ENCODE measurements at regions not wholly inside any gene's neighbourhood (a gene's known extent, or its start where the extent isn't known, plus 50 kb on each side); places are given as distances from the start of the nearest gene placed in this dataset.

- TF ChIP-seq CTCF (IDR thresholded peaks at IDR 0.05): no peak
These were observed 53.8 kb upstream of the PRDX6 start for GRCh38 chr1:173423291-173423690.

DNA sequence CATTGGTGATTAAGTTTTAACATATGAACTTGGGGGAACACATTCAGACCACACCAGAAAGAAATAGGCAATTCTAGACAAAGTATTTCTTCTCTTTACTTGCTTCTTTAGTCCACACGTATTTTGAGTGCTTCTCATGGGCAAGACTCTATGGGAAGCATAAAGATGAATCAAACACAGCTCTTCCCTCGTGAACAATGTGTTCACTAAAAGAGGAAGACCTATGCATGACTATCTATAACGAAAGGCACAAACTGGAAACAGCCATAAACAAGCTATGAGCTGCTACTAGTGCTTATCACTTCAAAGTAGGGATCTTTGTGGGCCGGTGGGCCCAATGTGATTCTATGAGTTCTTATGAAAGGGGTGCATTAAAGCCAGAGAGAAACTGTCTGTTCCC is 53.0 kb upstream of the PRDX6 start:
- no peak for TF ChIP-seq CTCF (IDR thresholded peaks at IDR 0.05)

More at GRCh38 chr1:173423291-173423690, 53.8 kb upstream of the PRDX6 start:
- Histone ChIP-seq H3K4me1 (no peaks in the 10 kb centered on the region), H3K36me3 (no peaks in the 10 kb centered on the region), H3K4me3 (no peak overlapping the region), H3K27ac (no peak overlapping the region), H3K9me3 (no peaks in the 10 kb centered on the region), H3K27me3 (no peaks in the 10 kb centered on the region)
- no peak for DNase-seq (ENCODE audit: low spot score in 2 of 2)
- intact Hi-C loops (cut with DNase I): loop anchor here (10.0 kb wide), 1 partner anchor 602 kb away; the partner anchor contains the start of gene RC3H1

DNA sequence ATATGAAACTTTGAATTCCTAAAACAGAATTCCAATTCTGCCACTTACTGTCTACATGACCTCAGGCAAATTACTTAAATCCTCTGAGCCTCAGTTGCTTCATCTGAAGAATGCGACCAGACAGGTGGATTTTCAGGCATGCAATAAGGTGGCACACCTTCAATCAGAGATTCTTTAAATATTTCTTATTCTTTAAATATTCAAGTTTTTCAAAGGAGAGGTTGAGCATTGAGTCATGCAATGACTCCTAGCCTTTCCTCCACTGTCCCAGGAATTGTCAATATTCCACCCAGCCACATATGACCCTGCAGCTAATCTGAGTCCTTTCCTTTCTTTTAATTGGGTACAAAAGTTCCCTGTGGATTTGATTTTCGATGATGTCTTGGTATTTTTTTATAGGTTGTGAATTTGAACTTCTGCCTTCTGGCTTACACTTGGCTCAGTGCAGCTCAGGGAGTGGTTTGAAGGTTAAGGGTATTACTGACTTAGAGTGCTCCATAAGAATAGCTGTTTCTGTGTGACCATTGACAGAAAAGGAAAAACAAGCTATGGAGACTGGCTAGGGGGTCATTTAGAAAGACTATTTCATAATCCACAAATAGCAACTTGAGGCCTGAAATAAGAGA is 52.2 kb upstream of the PRDX6 start:
- no peak for DNase-seq (ENCODE audit: low spot score in 2 of 2)
- H3K4me3 ChIP-seq: no peak overlapping the region
- intact Hi-C loops (cut with DNase I): loop anchor here (10.0 kb wide), 1 partner anchor 600 kb away; the partner anchor contains the start of gene RC3H1
- H3K9me3 ChIP-seq: no peaks in the 10 kb centered on the region
- H3K4me1 ChIP-seq: peaks cover 0 to 6% of the 10 kb centered on the region in 2 donors
- no peaks in the 10 kb centered on the region for H3K27me3 ChIP-seq
- TF ChIP-seq CTCF (IDR thresholded peaks at IDR 0.05): no peak
- H3K27ac ChIP-seq: no peak overlapping the region
- no peaks in the 10 kb centered on the region for H3K36me3 ChIP-seq

More for the DNA sequence above, 53.0 kb upstream of the PRDX6 start:
- Histone ChIP-seq H3K9me3 (no peaks in the 10 kb centered on the region), H3K27ac (no peak overlapping the region), H3K4me1 (peaks cover 0 to under 1% of the 10 kb centered on the region in 2 donors), H3K36me3 (no peaks in the 10 kb centered on the region), H3K27me3 (no peaks in the 10 kb centered on the region), H3K4me3 (no peak overlapping the region)
- intact Hi-C loops (cut with DNase I): loop anchor here (10.0 kb wide), 1 partner anchor 601 kb away; the partner anchor contains the start of gene RC3H1
- no peak for DNase-seq (ENCODE audit: low spot score in 2 of 2)

- DNase-seq (ENCODE audit: low spot score in 2 of 2): no peak
- Histone ChIP-seq H3K27ac (no peak overlapping the region), H3K27me3 (no peaks in the 10 kb centered on the region), H3K4me3 (no peak overlapping the region), H3K4me1 (peaks cover 0 to 14% of the 10 kb centered on the region in 2 donors), H3K36me3 (no peaks in the 10 kb centered on the region), H3K9me3 (no peaks in the 10 kb centered on the region)
- no peak for TF ChIP-seq CTCF (IDR thresholded peaks at IDR 0.05)
- intact Hi-C loops (cut with DNase I): loop anchor here (10.0 kb wide), 1 partner anchor 599 kb away; the partner anchor contains the start of gene RC3H1
These were observed 51.1 kb upstream of the PRDX6 start for GRCh38 chr1:173426057-173426456.

GRCh38 chr1:173427146-173428054 is 49.7 kb upstream of the PRDX6 start:
- Histone ChIP-seq H3K4me1 (peaks cover 0 to 14% of the 10 kb centered on the region in 2 donors), H3K36me3 (no peaks in the 10 kb centered on the region), H3K9me3 (no peaks in the 10 kb centered on the region), H3K27me3 (no peaks in the 10 kb centered on the region), H3K27ac (no peak overlapping the region), H3K4me3 (no peak overlapping the region)
- TF ChIP-seq CTCF (IDR thresholded peaks at IDR 0.05): no peak
- intact Hi-C loops (cut with DNase I): loop anchor here (10.0 kb wide), 1 partner anchor 597 kb away; the partner anchor contains the start of gene RC3H1
- no peak for DNase-seq (ENCODE audit: low spot score in 2 of 2)
